Testis (tissue), 2 donors: ENCODE measurements at regions not wholly inside any gene's neighbourhood (a gene's known extent, or its start where the extent isn't known, plus 50 kb on each side); places are given as distances from the start of the nearest gene placed in this dataset.
"Not testable (repeated sequence)": the region's sequence is repeated elsewhere in the genome, so short reads cannot be mapped to it uniquely, and the experiment has no call there.

Source experiments
- CTCF ChIP-seq, 3 experiments: fragments of 450-650 bp in 2 of 3; fragments of 200-600 bp in 1 of 3; sonication (generic) in 1 of 3; IDR thresholded peaks; one replicate each; pipeline ENCODE4 v1.5.1; 2016 to 2019; ENCODE audit warnings: antibody characterized with exemption in 3 of 3, mild to moderate bottlenecking in 2 of 3, moderate library complexity in 1 of 3
- POLR2A ChIP-seq: fragments of 450-650 bp; IDR thresholded peaks from one replicate; pipeline ENCODE4 v1.6.1; 2017; ENCODE audit warnings: antibody characterized with exemption, mild to moderate bottlenecking, moderate library complexity

GRCh38 chr16:51977506-51977905 lies 569.4 kb downstream of the TOX3 start:
- TF ChIP-seq CTCF (IDR thresholded peaks at IDR 0.05); POLR2A: not testable (repeated sequence)
